ENCODE measurements at regions not wholly inside any gene's neighbourhood (a gene's known extent, or its start where the extent isn't known, plus 50 kb on each side); places are given as distances from the start of the nearest gene placed in this dataset.

DNA sequence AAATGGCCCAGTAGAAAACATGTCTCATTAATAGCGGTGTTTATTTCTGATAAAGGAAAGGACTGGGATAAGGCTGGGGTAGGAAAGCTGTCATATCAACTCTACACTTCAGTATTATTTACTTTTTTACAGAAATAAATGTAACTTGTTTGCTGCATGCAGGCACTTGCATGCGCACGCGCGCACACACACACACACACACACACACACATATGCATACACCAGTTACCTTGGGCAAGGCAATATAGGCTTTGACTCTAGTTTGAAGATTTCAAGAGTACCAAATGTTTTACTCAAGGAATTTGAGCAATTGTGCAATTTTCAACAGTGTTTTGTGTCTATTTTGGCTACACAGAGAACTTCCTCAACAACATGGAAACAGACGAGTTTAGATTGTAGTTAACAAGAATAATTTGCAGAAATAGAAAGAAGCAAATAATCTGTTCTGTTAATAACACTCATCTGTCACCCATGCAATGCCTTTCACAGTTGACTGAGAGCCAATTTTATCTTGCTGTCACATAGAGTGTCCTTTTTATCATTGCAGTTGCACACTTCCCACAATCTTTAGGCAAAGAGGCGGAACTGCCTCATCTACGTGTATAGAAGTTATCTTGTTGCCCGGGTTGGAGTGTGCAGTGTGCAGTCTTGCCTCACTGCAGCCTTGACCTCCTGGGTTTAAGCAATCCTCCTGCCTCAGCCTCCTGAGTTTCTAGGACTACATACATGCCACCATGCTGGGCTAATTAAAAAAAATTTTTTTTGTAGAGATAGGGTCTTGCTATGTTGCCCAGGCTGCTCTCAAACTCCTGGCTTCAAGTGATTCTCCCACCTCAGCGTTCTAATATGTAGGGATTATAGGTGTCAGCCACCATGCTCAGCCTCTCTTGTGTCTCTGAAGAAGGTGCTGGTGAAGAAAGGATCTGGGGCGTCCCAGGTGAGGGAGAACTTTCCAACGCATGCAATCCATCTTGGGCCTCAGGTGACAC, 64.6 kb upstream of the GPCPD1 start:
- TF ChIP-seq, protein P1, sequence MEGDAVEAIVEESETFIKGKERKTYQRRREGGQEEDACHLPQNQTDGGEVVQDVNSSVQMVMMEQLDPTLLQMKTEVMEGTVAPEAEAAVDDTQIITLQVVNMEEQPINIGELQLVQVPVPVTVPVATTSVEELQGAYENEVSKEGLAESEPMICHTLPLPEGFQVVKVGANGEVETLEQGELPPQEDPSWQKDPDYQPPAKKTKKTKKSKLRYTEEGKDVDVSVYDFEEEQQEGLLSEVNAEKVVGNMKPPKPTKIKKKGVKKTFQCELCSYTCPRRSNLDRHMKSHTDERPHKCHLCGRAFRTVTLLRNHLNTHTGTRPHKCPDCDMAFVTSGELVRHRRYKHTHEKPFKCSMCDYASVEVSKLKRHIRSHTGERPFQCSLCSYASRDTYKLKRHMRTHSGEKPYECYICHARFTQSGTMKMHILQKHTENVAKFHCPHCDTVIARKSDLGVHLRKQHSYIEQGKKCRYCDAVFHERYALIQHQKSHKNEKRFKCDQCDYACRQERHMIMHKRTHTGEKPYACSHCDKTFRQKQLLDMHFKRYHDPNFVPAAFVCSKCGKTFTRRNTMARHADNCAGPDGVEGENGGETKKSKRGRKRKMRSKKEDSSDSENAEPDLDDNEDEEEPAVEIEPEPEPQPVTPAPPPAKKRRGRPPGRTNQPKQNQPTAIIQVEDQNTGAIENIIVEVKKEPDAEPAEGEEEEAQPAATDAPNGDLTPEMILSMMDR (IDR thresholded peaks at IDR 0.05; ENCODE audit: low read length), result no peak
- no peak for TF ChIP-seq EZH2phosphoT487 (IDR thresholded peaks at IDR 0.05; ENCODE audit: low read length)
- no peak for TF ChIP-seq EZH2 (optimal IDR thresholded peaks at IDR 0.05; ENCODE audit: low read depth, low read length)

Measured in MM.1S (cell line).